ENCODE measurements at regions not wholly inside any gene's neighbourhood (a gene's known extent, or its start where the extent isn't known, plus 50 kb on each side); places are given as distances from the start of the nearest gene placed in this dataset.
A peak's percentile ranks its signal among the peaks of the same experiment; 100 is the strongest.
"Not testable (repeated sequence)": the region's sequence is repeated elsewhere in the genome, so short reads cannot be mapped to it uniquely, and the experiment has no call there.

- not testable (repeated sequence) for H3K27me3 Mint-ChIP-seq (ENCODE audit: low read depth, poor library complexity); H3K9me3 Mint-ChIP-seq; DNase-seq; H3K27ac Mint-ChIP-seq; H3K4me3 Mint-ChIP-seq; H3K36me3 Mint-ChIP-seq (ENCODE audit: low read depth)
- peak; percentile 44 for TF ChIP-seq CTCF (IDR thresholded peaks at IDR 0.05)
- peaks cover 11% of the 10 kb centered on the region for H3K4me1 Mint-ChIP-seq
These were observed 58.7 kb upstream of the ETV3 start for GRCh38 chr1:157196670-157197456.

- no peak for TF ChIP-seq CTCF (IDR thresholded peaks at IDR 0.05)
- peaks cover 6% of the 10 kb centered on the region for H3K27me3 Mint-ChIP-seq (ENCODE audit: low read depth, poor library complexity)
- H3K27ac Mint-ChIP-seq: no peak overlapping the region
These were observed 58.0 kb upstream of the ETV3 start for GRCh38 chr1:157196245-157196543.

GRCh38 chr1:157195521-157196244, 57.5 kb upstream of the ETV3 start:
- no peak for DNase-seq
- no peak for TF ChIP-seq CTCF (IDR thresholded peaks at IDR 0.05)
- Mint-ChIP-seq H3K27me3 (ENCODE audit: low read depth, poor library complexity) (peaks cover 6% of the 10 kb centered on the region), H3K4me1 (peaks cover 11% of the 10 kb centered on the region), H3K4me3 (no peak overlapping the region), H3K9me3 (no peaks in the 10 kb centered on the region), H3K27ac (no peak overlapping the region), H3K36me3 (ENCODE audit: low read depth) (no peaks in the 10 kb centered on the region)

More at GRCh38 chr1:157196245-157196543, 58.0 kb upstream of the ETV3 start:
- no peaks in the 10 kb centered on the region for H3K9me3 Mint-ChIP-seq
- no peak for DNase-seq
- H3K4me3 Mint-ChIP-seq: no peak overlapping the region
- no peaks in the 10 kb centered on the region for H3K36me3 Mint-ChIP-seq (ENCODE audit: low read depth)
- H3K4me1 Mint-ChIP-seq: peaks cover 11% of the 10 kb centered on the region

- H3K27ac Mint-ChIP-seq: no peak overlapping the region
- H3K9me3 Mint-ChIP-seq: no peaks in the 10 kb centered on the region
- no peak overlapping the region for H3K4me3 Mint-ChIP-seq
- H3K36me3 Mint-ChIP-seq (ENCODE audit: low read depth): no peaks in the 10 kb centered on the region
- TF ChIP-seq CTCF (IDR thresholded peaks at IDR 0.05): no peak
- peaks cover 11% of the 10 kb centered on the region for H3K4me1 Mint-ChIP-seq
- DNase-seq: no peak
- H3K27me3 Mint-ChIP-seq (ENCODE audit: low read depth, poor library complexity): peaks cover 9% of the 10 kb centered on the region
These were observed 56.7 kb upstream of the ETV3 start for GRCh38 chr1:157194731-157195520.

- peaks cover 8% of the 10 kb centered on the region for H3K27me3 Mint-ChIP-seq (ENCODE audit: low read depth, poor library complexity)
- peak; percentile 76 for TF ChIP-seq CTCF (IDR thresholded peaks at IDR 0.05)
- H3K9me3 Mint-ChIP-seq: no peaks in the 10 kb centered on the region
- peak; percentile 88 for DNase-seq
- no peaks in the 10 kb centered on the region for H3K36me3 Mint-ChIP-seq (ENCODE audit: low read depth)
- peaks cover 11% of the 10 kb centered on the region for H3K4me1 Mint-ChIP-seq
- no peak overlapping the region for H3K27ac Mint-ChIP-seq
- H3K4me3 Mint-ChIP-seq: no peak overlapping the region
These were observed 55.7 kb upstream of the ETV3 start for GRCh38 chr1:157193702-157194391.
